CD4-positive, alpha-beta T cell treated with Interleukin-1 beta for 1 hour (primary cell): ENCODE measurements at regions not wholly inside any gene's neighbourhood (a gene's known extent, or its start where the extent isn't known, plus 50 kb on each side); places are given as distances from the start of the nearest gene placed in this dataset.

Experiments
- DNase-seq, 2 donors: peaks; one replicate each; pipeline ENCODE4 v3.0.0-alpha.2; 2020 to 2022

DNA sequence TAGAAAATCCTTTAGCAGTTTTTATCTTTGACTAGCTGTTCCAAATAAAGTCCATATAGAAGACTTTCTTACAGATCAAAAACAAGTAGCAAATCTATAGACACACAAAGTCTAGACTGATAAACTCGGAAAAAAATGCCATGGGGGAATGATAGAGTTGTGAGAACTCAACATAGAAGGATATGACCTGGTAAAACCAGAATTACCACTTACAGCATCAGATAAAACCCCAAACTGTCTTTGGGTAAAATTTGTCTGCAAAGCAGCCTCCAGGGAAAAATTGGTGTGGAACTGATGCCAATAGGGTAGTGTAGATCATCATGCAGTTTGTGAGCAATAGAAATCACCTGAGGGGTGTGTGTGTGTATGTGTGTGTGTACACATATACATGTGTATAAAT is 579.1 kb downstream of the SPOCK3 start:
- no peak for DNase-seq

DNA sequence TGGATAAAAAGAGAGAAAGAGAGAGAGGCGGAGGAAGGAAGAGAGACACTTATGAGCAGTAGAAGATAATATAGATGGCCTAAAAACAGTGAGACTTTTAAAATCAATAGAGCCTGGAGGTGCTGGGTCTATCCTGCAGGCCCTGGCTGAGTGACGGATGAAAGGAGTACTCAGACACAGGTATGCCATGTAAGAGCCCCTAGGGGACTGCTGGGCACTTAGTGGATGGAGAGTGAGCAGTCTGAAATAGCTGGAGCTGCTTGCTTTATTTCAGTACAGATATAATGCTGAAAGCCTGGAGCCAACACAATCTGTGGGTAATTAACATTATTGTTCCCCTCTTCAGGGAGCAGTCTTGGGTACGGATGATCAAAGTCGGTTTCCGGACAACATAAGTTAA is 578.6 kb downstream of the SPOCK3 start:
- no peak for DNase-seq

DNA sequence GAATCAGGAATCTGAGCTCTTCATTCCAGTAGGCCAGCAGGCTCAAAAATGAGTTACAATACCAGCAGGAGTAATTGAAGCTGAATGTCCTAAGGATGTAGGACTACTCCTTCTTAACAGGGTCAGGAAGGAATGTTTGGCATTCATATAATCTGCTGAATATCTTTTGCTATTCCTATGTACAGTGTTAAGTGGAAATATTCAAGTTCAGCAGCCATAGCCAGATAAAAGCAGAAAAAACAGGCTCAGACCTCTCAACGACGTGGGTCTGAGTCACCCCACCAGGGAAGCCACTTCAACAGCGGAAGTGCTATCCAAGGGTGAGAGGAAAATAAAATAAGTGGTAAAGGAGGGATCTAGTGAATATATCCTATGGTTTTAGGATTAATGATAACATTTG is 577.0 kb downstream of the SPOCK3 start:
- DNase-seq = no peak

DNA sequence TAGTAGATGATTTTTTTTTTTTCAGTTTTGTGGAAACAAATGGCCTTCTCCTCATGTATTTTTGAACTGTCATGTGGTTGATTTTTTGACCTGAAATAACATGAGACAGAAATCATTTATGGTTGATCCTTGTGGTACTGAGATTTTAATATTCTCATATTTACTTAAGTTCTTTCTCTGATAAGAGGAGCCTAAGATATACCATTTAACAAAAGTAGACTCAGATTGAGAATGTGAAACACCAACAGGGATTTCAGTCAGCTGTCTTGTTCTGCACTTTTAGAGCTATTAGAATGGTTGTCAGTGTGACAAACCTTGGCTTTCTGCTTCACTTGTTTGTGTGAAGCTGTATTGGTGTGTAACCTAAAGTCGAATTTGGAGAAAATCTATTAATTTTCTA is 575.7 kb downstream of the SPOCK3 start:
- DNase-seq = no peak

DNA sequence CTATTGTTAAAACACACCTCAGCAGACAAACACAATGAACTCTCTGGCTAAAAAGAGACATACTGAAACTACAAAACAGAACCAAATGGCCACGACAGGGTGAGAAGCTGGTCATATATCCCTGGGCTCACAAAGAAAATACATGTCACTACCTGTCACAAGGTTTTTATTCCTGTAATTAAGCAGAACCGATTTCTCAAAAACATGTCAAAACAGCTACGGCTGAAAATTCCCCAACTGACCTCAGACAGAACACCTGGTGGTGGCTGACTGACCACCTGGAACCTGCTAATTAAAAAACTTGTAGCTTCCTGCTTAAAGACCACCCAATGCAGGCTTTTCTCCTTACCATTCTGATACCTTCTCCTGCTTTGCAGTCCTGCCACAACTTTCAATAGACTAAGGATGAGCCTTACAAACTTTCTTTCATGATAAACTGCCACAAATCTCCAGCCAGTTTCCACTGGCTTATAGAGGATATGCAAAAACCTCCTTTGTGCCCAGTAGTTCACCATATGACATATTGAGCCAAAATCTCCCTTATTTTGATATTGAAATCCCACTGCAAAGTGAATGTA is 571.9 kb downstream of the SPOCK3 start:
- DNase-seq = no peak

DNA sequence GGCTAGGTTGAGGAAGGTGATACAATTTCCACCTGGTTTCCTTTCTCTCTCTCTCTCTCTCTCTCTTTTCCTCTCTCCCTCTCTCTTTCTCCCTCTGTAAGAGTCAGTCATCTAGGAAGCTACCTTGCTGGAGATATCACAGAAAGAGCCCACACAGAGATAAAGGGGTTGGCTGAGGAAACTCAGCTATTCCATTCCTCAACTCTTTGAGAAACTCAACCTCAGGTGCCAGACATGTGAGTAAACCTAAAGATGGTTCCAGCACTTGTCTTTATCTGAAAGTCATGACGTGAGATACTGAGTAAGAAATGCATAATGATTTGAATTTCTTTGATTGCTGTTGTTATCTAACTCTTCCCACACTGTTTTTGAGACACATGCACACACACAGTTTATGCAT is 564.0 kb downstream of the SPOCK3 start:
- no peak for DNase-seq

DNA sequence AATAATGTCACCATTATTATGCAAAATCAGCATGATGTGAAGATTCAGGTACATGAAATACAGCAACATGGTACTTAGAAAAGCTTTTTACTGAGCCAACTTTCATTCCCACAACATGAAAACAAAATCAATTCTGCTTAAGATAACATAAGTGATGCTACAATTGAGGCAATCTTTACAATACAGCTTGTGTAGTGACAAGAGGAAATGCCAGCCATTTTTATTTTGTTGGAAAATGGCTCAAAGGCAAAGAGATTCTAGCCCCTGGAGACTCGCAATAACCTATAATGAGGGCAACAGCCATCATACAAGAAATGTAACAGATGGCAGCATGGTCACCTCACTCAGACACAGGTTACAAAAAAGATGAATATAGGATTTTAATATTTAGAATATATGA is 560.4 kb downstream of the SPOCK3 start:
- DNase-seq = no peak

DNA sequence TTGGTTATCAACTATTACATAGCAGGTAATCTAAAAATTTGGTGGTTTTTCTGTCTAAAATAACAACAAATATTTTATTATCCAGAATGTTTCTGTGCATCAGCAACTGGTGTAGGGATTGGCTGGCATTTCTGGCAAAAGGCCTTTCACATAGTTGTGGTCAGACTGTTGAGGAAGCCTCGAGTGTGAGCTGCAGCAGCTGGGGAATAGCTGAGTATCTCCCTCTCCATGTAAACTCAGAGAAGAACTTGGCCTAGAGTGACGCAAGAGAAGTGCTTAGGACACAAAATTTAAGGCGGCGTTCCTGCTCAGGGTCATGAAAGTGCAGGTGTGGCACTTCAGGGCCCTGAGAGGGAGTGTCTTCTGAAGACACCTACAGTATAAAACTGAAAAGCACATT is 558.9 kb downstream of the SPOCK3 start:
- DNase-seq = no peak

DNA sequence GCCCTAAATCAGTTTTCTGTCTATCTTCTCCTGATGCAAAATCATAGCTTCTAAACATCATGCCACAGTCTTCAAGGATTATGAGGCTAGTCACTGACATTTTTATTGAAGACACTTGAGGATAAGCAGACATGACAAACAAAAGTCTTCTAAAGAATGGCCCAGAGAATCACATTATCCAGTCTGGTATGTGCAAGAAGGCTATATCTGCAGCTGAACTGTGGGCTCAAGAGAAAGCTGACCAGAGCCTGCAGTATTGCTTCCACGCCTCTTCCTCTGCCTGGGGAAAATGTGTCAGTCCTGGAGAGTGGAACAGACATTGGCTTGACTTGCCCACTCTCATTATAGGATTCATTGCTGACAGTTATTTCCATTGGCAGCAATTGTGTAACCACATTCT is 553.5 kb downstream of the SPOCK3 start:
- no peak for DNase-seq

DNA sequence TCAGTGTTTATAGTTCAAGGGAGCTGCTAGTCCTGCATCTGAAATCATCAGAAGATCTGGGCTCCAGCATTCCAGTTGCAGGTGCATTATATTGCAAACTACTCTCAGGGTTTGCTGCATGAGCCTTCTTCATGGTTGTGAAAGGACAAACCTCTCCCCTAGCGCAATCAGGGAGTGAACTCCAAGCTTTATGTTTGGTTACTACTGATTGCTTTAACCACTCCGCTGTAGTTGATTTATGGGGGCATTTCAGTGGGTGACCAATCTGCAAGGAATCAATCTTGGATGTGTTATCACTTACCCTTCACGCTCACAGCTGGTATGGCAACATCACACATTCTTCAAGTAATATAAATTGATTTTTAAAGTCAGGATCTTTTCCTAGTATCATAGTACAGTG is 552.1 kb downstream of the SPOCK3 start:
- no peak for DNase-seq
